ENCODE measurements at regions not wholly inside any gene's neighbourhood (a gene's known extent, or its start where the extent isn't known, plus 50 kb on each side); places are given as distances from the start of the nearest gene placed in this dataset.
"Not testable (repeated sequence)": the region's sequence is repeated elsewhere in the genome, so short reads cannot be mapped to it uniquely, and the experiment has no call there.

- not testable (repeated sequence) for TF ChIP-seq CTCF (conservative IDR thresholded peaks at IDR 0.05; ENCODE audit: low read length); EZH2phosphoT487 (IDR thresholded peaks at IDR 0.05; ENCODE audit: borderline replicate concordance)
These were observed 123.8 kb upstream of the VOPP1 start for GRCh38 chr7:55695893-55696701.

Measured in Loucy (cell line).